Neural crest cell (in vitro differentiated cells): ENCODE measurements at regions not wholly inside any gene's neighbourhood (a gene's known extent, or its start where the extent isn't known, plus 50 kb on each side); places are given as distances from the start of the nearest gene placed in this dataset.
A peak's percentile ranks its signal among the peaks of the same experiment; 100 is the strongest.
"Not testable (repeated sequence)": the region's sequence is repeated elsewhere in the genome, so short reads cannot be mapped to it uniquely, and the experiment has no call there.

Experiments used
- DNase-seq: peaks from one replicate; pipeline ENCODE4 v3.0.0; 2021; ENCODE audit warnings: low read depth, mixed read lengths, low spot score
- H3K27ac Mint-ChIP-seq: one replicate; pipeline ENCODE4 v1.8.0; 2021; ENCODE audit warnings: mild to moderate bottlenecking, mixed read lengths; ENCODE audit not compliant: unreplicated experiment
- H3K27me3 Mint-ChIP-seq: 2 replicates; pipeline ENCODE4 v1.8.0; 2021; ENCODE audit warnings: low read depth, mild to moderate bottlenecking, mixed read lengths
- H3K36me3 Mint-ChIP-seq: 2 replicates; pipeline ENCODE4 v1.8.0; 2021; ENCODE audit warnings: low read depth, mild to moderate bottlenecking, mixed read lengths
- H3K4me1 Mint-ChIP-seq: 2 replicates; pipeline ENCODE4 v1.8.0; 2021; ENCODE audit warnings: mixed read lengths
- H3K4me3 Mint-ChIP-seq: one replicate; pipeline ENCODE4 v1.8.0; 2021; ENCODE audit warnings: mild to moderate bottlenecking, mixed read lengths
- H3K9me3 Mint-ChIP-seq: 2 replicates; pipeline ENCODE4 v1.8.0; 2021; ENCODE audit warnings: mixed read lengths
- TF ChIP-seq, protein P1 (sequence below): fragments of 200-600 bp; sonication (generic); conservative IDR thresholded peaks from 2 replicates; pipeline ENCODE4 v1.5.0; 2021; ENCODE audit warnings: antibody characterized with exemption, mild to moderate bottlenecking

DNA sequence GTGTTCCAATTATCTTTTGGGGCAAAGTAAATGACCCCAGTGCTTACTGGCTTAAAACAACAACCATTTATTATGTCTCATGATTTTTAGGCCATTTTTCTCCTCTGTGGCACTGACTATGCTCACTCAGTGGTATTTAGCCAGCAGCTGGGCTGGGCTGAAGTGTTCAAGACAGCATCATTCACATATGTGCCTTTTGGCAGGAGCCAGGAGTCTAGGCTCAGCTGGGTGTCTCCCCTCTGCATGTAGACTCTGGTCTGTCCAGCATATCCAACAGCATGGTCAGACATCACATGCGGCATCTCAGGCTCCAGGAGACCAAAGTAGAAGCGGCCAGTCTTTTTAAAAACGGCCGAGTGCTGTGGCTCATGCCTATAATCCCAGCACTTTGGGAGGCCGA lies 120.3 kb upstream of the TOP1 start:
- Mint-ChIP-seq H3K4me3 (no peak overlapping the region), H3K4me1 (peaks cover 3% of the 10 kb centered on the region), H3K36me3 (no peaks in the 10 kb centered on the region), H3K27ac (no peak overlapping the region), H3K9me3 (no peaks in the 10 kb centered on the region), H3K27me3 (peaks cover 4% of the 10 kb centered on the region)
- no peak for DNase-seq
- TF ChIP-seq, protein P1, sequence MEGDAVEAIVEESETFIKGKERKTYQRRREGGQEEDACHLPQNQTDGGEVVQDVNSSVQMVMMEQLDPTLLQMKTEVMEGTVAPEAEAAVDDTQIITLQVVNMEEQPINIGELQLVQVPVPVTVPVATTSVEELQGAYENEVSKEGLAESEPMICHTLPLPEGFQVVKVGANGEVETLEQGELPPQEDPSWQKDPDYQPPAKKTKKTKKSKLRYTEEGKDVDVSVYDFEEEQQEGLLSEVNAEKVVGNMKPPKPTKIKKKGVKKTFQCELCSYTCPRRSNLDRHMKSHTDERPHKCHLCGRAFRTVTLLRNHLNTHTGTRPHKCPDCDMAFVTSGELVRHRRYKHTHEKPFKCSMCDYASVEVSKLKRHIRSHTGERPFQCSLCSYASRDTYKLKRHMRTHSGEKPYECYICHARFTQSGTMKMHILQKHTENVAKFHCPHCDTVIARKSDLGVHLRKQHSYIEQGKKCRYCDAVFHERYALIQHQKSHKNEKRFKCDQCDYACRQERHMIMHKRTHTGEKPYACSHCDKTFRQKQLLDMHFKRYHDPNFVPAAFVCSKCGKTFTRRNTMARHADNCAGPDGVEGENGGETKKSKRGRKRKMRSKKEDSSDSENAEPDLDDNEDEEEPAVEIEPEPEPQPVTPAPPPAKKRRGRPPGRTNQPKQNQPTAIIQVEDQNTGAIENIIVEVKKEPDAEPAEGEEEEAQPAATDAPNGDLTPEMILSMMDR = no peak

DNA sequence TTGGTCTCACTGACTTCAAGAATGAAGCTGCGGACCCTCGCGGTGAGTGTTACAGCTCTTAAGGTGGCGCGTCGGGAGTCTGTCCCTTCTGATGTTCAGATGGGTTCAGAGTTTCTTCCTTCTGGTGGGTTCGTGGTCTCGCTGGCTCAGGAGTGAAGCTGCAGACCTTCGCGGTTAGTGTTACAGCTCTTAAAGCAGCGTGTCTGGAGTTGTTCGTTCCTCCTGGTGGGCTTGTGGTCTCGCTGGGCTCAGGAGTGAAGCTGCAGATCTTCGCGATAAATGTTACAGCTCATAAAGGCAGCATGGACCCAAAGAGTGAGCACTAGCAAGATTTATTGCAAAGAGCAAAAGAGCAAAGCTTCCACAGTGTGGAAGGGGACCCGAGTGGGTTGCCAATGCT lies 119.1 kb upstream of the TOP1 start:
- not testable (repeated sequence) for DNase-seq, H3K36me3 Mint-ChIP-seq, H3K27me3 Mint-ChIP-seq, H3K4me1 Mint-ChIP-seq, H3K27ac Mint-ChIP-seq, H3K4me3 Mint-ChIP-seq, H3K9me3 Mint-ChIP-seq

DNA sequence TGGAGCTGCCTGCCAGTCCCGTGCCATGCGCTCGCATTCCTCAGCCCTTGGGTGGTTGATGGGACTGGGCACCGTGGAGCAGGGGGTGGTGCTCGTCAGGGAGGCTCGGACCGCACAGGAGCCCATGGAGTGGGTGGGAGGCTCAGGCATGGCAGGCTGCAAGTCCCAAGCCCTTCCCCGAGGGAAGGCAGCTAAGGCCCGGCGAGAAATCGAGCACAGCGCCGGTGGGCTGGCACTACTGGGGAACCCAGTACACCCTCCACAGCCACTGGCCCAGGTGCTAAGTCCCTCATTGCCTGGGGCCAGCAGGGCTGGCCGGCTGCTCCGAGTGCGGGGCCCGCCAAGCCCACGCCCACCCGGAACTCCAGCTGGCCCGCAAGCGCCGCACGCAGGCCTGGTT lies 118.2 kb upstream of the TOP1 start:
- H3K4me1 Mint-ChIP-seq, H3K9me3 Mint-ChIP-seq, H3K36me3 Mint-ChIP-seq, H3K4me3 Mint-ChIP-seq, H3K27me3 Mint-ChIP-seq, H3K27ac Mint-ChIP-seq, DNase-seq: not testable (repeated sequence)

DNA sequence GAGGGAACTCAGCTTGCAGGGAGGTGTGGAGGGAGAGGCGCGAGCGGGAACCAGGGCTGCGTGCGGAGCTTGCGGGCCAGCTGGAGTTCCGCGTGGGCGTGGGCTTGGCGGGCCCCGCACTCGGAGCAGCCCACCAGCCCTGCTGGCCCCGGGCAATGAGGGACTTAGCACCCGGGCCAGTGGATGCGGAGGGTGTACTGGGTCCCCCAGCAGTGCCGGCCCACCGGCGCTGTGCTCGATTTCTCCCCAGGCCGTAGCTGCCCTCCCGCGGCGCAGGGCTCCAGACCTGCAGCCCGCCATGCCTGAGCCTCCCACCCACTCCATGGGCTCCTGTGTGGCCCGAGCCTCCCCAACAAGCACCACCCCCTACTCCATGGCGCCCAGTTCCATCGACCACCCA lies 117.5 kb upstream of the TOP1 start:
- not testable (repeated sequence) for H3K27me3 Mint-ChIP-seq, DNase-seq, H3K9me3 Mint-ChIP-seq, H3K36me3 Mint-ChIP-seq, H3K4me3 Mint-ChIP-seq, H3K27ac Mint-ChIP-seq, H3K4me1 Mint-ChIP-seq

DNA sequence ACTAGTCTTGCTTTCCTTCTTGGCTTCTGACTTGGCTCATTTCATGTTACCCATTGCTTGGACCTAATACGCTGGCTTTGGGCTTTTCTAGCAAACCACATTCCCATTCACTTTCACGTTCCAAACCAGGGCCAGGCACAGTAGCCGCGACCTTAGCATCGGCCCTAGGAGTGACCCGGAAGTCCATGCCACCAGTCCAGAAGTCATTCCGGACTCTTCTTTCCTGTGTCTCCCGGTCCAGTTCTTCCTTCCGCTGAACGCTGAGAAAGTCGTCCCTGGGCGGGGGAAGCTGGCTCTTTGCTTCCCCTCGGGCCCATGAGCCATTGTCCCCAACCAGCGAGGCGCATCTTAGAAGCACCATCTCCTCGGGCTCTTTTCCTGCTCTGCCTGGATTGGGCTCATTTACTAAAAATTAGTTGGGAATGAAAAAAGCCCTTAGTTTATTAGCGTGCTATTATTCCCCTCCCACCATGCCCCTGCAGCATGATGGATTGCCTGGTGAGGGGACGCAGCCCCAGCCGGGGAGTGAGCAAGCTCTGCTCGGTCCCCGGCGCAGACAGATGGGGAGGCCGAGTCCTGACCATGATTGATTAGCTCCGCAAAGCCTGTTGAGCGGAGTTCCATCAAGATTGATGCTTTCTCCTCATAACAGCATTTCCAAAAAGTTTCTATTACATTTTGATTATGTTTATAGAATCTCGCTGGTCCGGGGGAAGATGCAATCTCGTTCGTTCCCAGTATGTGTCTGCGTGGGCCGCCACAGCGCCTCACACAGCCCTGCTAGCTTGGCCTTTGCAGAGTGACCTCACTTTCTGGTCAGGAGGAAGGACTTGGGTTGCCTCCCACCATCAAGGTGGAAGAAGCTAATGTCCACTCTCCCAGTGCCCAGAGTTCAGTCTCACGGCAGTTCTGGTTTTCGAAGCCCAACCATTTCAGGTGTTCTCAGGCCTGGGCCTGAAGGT lies 115.1 kb upstream of the TOP1 start:
- TF ChIP-seq, protein P1 = no peak
- no peaks in the 10 kb centered on the region for H3K36me3 Mint-ChIP-seq
- no peak overlapping the region for H3K4me3 Mint-ChIP-seq
- H3K27me3 Mint-ChIP-seq = no peaks in the 10 kb centered on the region
- peak overlapping the region; percentile 81 for H3K27ac Mint-ChIP-seq
- DNase-seq = no peak
- H3K4me1 Mint-ChIP-seq = no peaks in the 10 kb centered on the region
- peaks cover 4% of the 10 kb centered on the region for H3K9me3 Mint-ChIP-seq

DNA sequence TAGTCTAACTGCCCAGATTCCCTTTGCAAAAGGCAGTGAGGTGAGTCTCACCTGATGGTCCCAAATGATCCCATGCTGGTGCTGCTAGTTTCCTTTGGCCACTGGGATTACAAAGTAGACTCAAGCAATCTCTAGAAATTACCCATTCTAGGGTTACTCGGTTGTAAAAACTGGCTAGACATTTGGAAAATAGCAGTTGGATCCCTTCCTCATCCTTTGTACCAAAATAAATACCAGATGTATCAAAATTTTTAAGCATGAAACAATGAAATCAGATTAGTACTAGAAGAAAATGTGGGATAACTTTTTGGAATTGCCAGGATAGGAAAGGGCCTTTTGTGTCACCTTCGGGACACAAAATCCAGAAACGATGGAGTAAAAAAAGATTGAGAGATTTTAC lies 112.9 kb upstream of the TOP1 start:
- no peaks in the 10 kb centered on the region for H3K36me3 Mint-ChIP-seq
- TF ChIP-seq, protein P1 = no peak
- H3K9me3 Mint-ChIP-seq = peaks cover 4% of the 10 kb centered on the region
- H3K27ac Mint-ChIP-seq = no peak overlapping the region
- H3K4me3 Mint-ChIP-seq = no peak overlapping the region
- no peak for DNase-seq
- H3K27me3 Mint-ChIP-seq = no peaks in the 10 kb centered on the region
- no peaks in the 10 kb centered on the region for H3K4me1 Mint-ChIP-seq

DNA sequence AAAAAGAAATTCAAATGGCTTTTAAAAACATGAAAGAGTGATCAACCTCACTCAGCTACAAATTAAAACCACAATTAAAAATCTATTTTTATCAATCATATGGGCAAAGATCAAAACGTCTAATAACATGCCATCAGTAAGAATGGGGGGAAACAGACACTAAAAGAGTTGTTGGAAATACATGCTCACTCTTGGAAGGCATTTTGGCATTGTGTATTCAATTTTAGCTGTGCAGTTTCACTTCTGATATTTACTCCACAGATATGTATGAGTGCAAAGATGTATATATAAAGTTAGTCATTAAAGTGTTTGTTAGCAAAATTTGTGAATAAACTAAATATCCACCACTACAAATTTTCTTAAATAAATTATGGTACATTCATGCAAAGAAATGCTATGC lies 112.3 kb upstream of the TOP1 start:
- no peak overlapping the region for H3K27ac Mint-ChIP-seq

More for the DNA sequence above, 112.3 kb upstream of the TOP1 start:
- Mint-ChIP-seq H3K4me1 (no peaks in the 10 kb centered on the region), H3K27me3 (no peaks in the 10 kb centered on the region), H3K9me3 (peaks cover 4% of the 10 kb centered on the region), H3K4me3 (no peak overlapping the region), H3K36me3 (no peaks in the 10 kb centered on the region)
- TF ChIP-seq, protein P1 = no peak
- no peak for DNase-seq
